NCI-H146 treated with DMSO at 0.1 percent for 48 hours (cell line): ENCODE measurements at regions not wholly inside any gene's neighbourhood (a gene's known extent, or its start where the extent isn't known, plus 50 kb on each side); places are given as distances from the start of the nearest gene placed in this dataset.

Experiments
- DNase-seq: peaks from one replicate; lab custom pipeline; 2025; ENCODE audit not compliant: unreplicated experiment; lab: John Stamatoyannopoulos, UW

DNA sequence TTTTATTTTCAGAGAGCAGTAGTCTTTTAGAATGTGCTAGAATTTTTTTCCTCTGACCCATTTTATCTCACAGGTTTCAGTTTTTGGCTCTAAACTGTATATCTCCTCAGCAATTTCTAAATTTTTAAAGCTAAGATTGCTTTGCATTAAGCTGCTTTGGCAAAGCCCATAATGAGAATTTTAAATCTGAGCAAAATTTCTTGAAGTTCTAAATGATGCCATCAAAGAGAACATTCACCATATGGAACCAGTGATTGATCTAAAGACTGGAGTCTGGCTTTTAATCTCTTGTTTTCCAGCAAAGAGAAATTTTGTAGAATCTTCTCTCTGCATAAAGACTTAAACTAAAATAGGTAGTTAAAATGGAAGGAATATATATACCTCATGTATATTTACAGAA, 313.6 kb downstream of the TBC1D32 start:
- DNase-seq, result no peak

GRCh38 chr6:121008553-121008952, 325.7 kb downstream of the TBC1D32 start:
- no peak for DNase-seq

- no peak for DNase-seq
Measured at GRCh38 chr6:121006024-121006423, 328.3 kb downstream of the TBC1D32 start.

- DNase-seq, result no peak
Measured at GRCh38 chr6:121000381-121000780, 333.9 kb downstream of the TBC1D32 start.

DNA sequence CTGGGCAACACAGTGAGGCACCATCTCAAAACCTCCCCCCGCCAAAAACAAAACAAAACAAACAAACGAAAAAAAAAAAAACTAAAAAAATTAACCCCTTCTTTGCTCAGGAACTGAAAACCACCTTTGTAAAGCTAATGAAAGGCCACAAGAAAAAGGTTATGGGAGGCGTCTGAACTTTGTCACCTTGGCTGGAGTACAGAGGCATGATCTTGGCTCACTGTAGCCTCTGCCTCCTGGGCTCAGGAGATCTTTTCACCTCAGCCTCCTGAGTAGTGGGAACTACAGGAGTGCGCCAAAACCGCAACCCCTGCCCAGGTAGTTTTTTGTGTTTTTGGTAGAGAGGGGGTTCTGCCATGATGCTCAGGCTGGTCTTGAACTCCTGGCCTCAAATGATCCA, 337.9 kb downstream of the TBC1D32 start:
- DNase-seq, result no peak

DNA sequence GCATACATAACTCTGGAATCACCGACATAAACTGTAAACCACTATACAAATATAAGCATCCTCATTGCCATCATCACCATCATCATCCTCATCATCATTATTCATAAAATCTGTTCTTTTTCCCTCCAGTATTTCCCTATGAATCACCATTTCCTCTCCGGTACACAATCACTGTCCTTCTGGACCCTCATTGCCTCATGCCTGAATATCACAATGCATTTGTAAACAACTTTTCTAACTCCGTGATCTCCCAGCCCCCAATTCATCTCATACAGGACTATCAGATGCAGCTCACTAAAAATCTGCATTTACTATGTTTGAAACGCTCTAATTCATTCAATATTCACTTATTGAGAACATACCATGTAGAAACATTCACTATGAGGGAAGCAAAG, 339.7 kb downstream of the TBC1D32 start:
- no peak for DNase-seq

- DNase-seq, result no peak
Measured at GRCh38 chr6:120993929-120994572, 340.2 kb downstream of the TBC1D32 start.

- no peak for DNase-seq
Measured at GRCh38 chr6:120992257-120992656, 342.0 kb downstream of the TBC1D32 start.

DNA sequence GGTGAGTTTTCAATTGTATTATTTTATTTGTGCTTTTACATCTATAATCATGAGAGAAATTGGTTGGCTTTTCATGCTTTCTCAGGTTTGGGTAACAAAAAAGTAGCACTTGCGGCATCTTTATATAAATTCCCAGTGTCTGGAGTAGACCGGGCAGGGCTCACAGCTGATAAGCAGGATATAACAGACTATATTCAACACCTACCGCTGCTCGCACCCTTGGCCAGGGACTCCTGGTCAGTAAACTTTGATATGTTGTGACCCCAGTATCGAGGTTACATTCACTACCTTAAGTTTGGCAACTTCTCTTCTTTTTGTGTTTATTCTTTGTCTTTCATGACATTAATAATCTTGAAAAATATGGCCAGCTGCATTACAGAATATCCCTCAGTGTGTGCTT, 343.4 kb downstream of the TBC1D32 start:
- DNase-seq, result no peak

- no peak for DNase-seq
Measured at GRCh38 chr6:120981835-120982234, 352.4 kb downstream of the TBC1D32 start.

DNA sequence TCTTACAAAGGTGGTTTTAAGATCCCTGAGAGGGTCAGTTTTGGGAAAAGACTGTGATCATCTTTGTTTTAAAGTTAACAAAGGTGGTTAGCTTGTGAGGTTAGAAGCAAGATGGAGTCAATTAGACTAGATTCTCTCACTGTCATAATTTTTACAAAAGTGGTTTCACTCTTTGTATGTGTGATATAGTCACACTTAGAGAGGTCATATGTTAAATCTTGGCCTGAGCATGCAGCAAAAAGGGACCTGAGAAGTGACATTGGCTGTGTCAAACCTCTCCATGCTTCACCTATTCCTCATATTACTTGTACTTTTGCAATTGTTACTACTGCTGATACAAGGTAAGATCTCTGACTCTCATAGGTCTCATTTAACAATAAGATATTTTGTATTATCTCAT, 368.0 kb downstream of the TBC1D32 start:
- DNase-seq, result no peak

- DNase-seq, result no peak
Measured at GRCh38 chr6:120965814-120966213, 368.5 kb downstream of the TBC1D32 start.

DNA sequence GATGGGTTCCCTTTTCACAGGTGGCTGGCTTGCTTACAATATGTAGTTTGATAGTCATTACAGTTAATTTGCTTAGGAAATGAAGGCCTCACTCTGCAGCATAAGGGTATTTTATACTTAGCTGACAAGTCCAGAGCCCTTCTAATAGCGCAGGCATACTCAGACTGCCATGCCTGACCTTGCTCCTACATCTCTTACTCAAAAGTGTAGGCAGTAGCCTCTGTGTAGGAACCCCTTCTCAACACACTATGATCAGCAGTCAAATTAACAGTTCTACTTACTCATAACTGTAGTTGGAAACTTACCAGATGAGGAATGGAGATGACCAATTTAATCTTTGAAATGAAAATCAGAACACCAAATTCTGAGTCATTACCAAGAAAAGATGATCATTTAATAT, 373.5 kb downstream of the TBC1D32 start:
- no peak for DNase-seq

GRCh38 chr6:120954111-120954510, 380.2 kb downstream of the TBC1D32 start:
- DNase-seq, result no peak

- no peak for DNase-seq
Measured at GRCh38 chr6:120951258-120951657, 383.0 kb downstream of the TBC1D32 start.

GRCh38 chr6:120947111-120947510, 387.2 kb downstream of the TBC1D32 start:
- no peak for DNase-seq

GRCh38 chr6:120945905-120946594, 388.2 kb downstream of the TBC1D32 start:
- no peak for DNase-seq

DNA sequence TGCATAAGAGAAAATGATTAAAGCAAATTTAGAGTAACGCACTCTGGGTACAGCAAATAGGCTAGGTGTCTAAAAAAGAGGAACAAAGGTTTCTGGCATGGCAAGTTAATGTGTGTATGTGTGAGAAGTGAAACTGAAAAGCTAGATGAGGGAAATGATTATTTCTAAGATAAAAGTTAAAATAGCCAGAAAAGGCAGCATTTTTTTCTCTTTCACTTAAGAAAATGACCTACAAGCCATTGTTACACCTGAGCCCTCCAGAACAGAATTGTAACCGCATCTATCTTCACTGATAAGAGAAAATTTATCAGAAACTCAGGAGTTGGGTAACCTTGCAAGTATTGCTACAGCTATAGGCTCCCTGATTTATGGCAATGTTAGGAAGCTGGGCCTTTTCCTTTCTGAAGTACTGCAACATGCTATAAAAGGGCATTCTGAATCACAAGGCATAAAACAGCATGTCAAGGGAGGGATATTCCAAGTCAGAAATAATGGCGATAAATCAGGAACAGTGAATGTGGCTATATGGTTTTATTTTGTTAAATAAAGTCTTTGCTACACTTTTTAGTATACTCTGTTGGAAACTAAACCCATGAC, 395.3 kb downstream of the TBC1D32 start:
- no peak for DNase-seq

- no peak for DNase-seq
Measured at GRCh38 chr6:120938164-120938875, 396.0 kb downstream of the TBC1D32 start.

DNA sequence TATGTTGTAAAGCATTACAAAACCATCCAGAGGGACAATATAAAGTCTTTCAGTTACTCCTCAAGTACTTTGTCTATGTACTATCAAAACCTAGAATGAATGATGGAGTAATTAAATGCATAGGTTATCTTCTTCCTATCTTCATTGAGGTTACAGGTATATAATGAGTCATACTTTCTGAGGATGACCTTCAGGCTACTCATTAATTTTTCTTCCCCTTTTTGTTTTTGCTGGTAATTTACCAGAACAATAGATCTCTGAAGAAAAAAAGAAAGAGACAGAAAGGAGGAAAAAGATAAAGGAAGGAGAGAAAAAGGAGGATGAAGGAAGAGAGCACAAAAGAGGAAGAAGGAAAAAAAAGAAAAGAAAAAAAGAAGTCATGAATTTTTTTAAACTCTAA, 398.4 kb downstream of the TBC1D32 start:
- no peak for DNase-seq

GRCh38 chr6:120935016-120935415, 399.3 kb downstream of the TBC1D32 start:
- no peak for DNase-seq
